Stomach (tissue), 4 donors: ENCODE measurements at regions not wholly inside any gene's neighbourhood (a gene's known extent, or its start where the extent isn't known, plus 50 kb on each side); places are given as distances from the start of the nearest gene placed in this dataset.

Source experiments
- CTCF ChIP-seq, 7 experiments: fragments of 450-650 bp in 4 of 7; fragments of 200-600 bp in 3 of 7; sonication (generic) in 3 of 7; IDR thresholded peaks; one replicate each; pipeline ENCODE4 v1.5.1; 2016 to 2019; ENCODE audit warnings: antibody characterized with exemption in 7 of 7, control low read depth in 2 of 7, mild to moderate bottlenecking in 1 of 7
- EP300 ChIP-seq: sonication (generic); formaldehyde crosslinking; IDR thresholded peaks from one replicate; pipeline ENCODE4 v1.6.1; 2017; ENCODE audit warnings: antibody characterized with exemption
- POLR2A ChIP-seq, 4 donors: fragments of 450-650 bp; IDR thresholded peaks; one replicate each; pipeline ENCODE4 v1.6.1; 2016; ENCODE audit warnings: antibody characterized with exemption in 4 of 4, control low read depth in 2 of 4, mild to moderate bottlenecking in 1 of 4, moderate library complexity in 1 of 4
- POLR2AphosphoS5 ChIP-seq, 3 donors: sonication (generic); formaldehyde crosslinking; IDR thresholded peaks; one replicate each; pipeline ENCODE4 v1.6.1; 2016; ENCODE audit warnings: antibody characterized with exemption in 3 of 3

GRCh38 chr10:84996580-84996979 is 668.2 kb downstream of the CCSER2 start:
- TF ChIP-seq POLR2A (IDR thresholded peaks at IDR 0.05) (no peak), CTCF (IDR thresholded peaks at IDR 0.05) (no peak), EP300 (no peak), POLR2AphosphoS5 (IDR thresholded peaks at IDR 0.05) (no peak)
